HepG2 (cell line): ENCODE measurements at regions not wholly inside any gene's neighbourhood (a gene's known extent, or its start where the extent isn't known, plus 50 kb on each side); places are given as distances from the start of the nearest gene placed in this dataset.

Experiments
- CAMTA2 ChIP-seq: sonication (generic); formaldehyde crosslinking; IDR thresholded peaks from 2 replicates; pipeline ENCODE4 v1.4.0; 2020; ENCODE audit warnings: mild to moderate bottlenecking, missing genetic modification reagents, borderline replicate concordance
- HHEX ChIP-seq: IDR thresholded peaks from 2 replicates; pipeline ENCODE4 v1.6.1; 2016; ENCODE audit warnings: control low read depth
- HOXA7 ChIP-seq: sonication (generic); formaldehyde crosslinking; IDR thresholded peaks from 2 replicates; pipeline ENCODE4 v1.8.1; 2022; ENCODE audit warnings: mild to moderate bottlenecking, missing genetic modification reagents, moderate library complexity
- KLF9 ChIP-seq: IDR thresholded peaks from 2 replicates; pipeline ENCODE4 v1.6.1; 2016; ENCODE audit warnings: low read depth
- NFE2L2 ChIP-seq: fragments of 150-350 bp; IDR thresholded peaks from 2 replicates; pipeline ENCODE4 v1.6.1; 2014; ENCODE audit warnings: low read length
- NFYC ChIP-seq: IDR thresholded peaks from 2 replicates; pipeline ENCODE4 v1.6.1; 2016; ENCODE audit warnings: missing genetic modification reagents, missing compliant biosample characterization
- SP2 ChIP-seq: sonication (generic); formaldehyde crosslinking; IDR thresholded peaks from 2 replicates; pipeline ENCODE4 v1.5.1; 2020; ENCODE audit warnings: mild to moderate bottlenecking, missing genetic modification reagents
- SPEN ChIP-seq: sonication (generic); formaldehyde crosslinking; IDR thresholded peaks from 2 replicates; pipeline ENCODE4 v1.5.1; 2020; ENCODE audit warnings: low read depth, mild to moderate bottlenecking, missing genetic modification reagents
- U2AF1 ChIP-seq: fragments of 200-400 bp; formaldehyde crosslinking; optimal IDR thresholded peaks from 2 replicates; pipeline ENCODE3; 2017; ENCODE audit warnings: mild to moderate bottlenecking, low read depth, low read length
- ZNF354B ChIP-seq: sonication (generic); formaldehyde crosslinking; IDR thresholded peaks from 2 replicates; pipeline ENCODE4 v1.8.0; 2022; ENCODE audit warnings: mild to moderate bottlenecking, missing genetic modification reagents
- ZNF740 ChIP-seq: sonication (generic); formaldehyde crosslinking; IDR thresholded peaks from 2 replicates; pipeline ENCODE4 v1.4.0; 2020; ENCODE audit warnings: missing genetic modification reagents
- TF ChIP-seq, protein P1 (sequence below): sonication (generic); formaldehyde crosslinking; IDR thresholded peaks from 2 replicates; pipeline ENCODE4 v1.4.0; 2020; ENCODE audit warnings: missing genetic modification reagents
- TF ChIP-seq, protein P2 (sequence below): sonication (generic); formaldehyde crosslinking; IDR thresholded peaks from 2 replicates; pipeline ENCODE4 v1.4.0; 2020; ENCODE audit warnings: missing genetic modification reagents, borderline replicate concordance

DNA sequence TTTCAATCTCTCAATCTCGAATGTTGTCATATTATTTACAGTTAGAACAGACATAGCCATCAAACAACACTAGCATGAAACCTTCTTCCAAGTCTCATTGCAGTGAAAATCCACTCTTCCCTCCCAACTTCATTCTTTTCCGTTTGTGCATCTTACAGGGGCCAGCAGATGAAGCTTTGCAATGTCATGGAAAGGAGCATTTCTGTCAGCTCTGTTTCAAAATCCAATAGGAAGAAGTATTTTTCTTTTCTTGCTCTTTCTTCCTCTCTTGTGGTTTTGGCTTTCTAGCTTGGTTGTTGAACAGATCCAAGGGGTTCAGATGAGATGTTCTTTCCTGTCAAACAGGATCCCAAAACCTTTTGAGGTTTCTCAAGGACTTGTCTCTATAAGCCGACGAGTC lies 416.6 kb downstream of the AEBP2 start (continued):
- TF ChIP-seq, protein P1, sequence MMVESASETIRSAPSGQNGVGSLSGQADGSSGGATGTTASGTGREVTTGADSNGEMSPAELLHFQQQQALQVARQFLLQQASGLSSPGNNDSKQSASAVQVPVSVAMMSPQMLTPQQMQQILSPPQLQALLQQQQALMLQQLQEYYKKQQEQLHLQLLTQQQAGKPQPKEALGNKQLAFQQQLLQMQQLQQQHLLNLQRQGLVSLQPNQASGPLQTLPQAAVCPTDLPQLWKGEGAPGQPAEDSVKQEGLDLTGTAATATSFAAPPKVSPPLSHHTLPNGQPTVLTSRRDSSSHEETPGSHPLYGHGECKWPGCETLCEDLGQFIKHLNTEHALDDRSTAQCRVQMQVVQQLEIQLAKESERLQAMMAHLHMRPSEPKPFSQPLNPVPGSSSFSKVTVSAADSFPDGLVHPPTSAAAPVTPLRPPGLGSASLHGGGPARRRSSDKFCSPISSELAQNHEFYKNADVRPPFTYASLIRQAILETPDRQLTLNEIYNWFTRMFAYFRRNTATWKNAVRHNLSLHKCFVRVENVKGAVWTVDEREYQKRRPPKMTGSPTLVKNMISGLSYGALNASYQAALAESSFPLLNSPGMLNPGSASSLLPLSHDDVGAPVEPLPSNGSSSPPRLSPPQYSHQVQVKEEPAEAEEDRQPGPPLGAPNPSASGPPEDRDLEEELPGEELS (CRISPR knock-in tag) = no peak
- TF ChIP-seq KLF9 = no peak
- TF ChIP-seq U2AF1 = no peak
- no peak for TF ChIP-seq ZNF354B (CRISPR knock-in tag)
- TF ChIP-seq SPEN (CRISPR knock-in tag) = no peak
- TF ChIP-seq HHEX = no peak
- no peak for TF ChIP-seq ZNF740 (CRISPR knock-in tag)
- no peak for TF ChIP-seq HOXA7 (CRISPR knock-in tag)
- TF ChIP-seq, protein P2, sequence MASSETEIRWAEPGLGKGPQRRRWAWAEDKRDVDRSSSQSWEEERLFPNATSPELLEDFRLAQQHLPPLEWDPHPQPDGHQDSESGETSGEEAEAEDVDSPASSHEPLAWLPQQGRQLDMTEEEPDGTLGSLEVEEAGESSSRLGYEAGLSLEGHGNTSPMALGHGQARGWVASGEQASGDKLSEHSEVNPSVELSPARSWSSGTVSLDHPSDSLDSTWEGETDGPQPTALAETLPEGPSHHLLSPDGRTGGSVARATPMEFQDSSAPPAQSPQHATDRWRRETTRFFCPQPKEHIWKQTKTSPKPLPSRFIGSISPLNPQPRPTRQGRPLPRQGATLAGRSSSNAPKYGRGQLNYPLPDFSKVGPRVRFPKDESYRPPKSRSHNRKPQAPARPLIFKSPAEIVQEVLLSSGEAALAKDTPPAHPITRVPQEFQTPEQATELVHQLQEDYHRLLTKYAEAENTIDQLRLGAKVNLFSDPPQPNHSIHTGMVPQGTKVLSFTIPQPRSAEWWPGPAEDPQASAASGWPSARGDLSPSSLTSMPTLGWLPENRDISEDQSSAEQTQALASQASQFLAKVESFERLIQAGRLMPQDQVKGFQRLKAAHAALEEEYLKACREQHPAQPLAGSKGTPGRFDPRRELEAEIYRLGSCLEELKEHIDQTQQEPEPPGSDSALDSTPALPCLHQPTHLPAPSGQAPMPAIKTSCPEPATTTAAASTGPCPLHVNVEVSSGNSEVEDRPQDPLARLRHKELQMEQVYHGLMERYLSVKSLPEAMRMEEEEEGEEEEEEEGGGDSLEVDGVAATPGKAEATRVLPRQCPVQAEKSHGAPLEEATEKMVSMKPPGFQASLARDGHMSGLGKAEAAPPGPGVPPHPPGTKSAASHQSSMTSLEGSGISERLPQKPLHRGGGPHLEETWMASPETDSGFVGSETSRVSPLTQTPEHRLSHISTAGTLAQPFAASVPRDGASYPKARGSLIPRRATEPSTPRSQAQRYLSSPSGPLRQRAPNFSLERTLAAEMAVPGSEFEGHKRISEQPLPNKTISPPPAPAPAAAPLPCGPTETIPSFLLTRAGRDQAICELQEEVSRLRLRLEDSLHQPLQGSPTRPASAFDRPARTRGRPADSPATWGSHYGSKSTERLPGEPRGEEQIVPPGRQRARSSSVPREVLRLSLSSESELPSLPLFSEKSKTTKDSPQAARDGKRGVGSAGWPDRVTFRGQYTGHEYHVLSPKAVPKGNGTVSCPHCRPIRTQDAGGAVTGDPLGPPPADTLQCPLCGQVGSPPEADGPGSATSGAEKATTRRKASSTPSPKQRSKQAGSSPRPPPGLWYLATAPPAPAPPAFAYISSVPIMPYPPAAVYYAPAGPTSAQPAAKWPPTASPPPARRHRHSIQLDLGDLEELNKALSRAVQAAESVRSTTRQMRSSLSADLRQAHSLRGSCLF (CRISPR knock-in tag) = no peak
- no peak for TF ChIP-seq NFYC
- TF ChIP-seq NFE2L2 = no peak
- TF ChIP-seq SP2 = no peak
- no peak for TF ChIP-seq CAMTA2 (CRISPR knock-in tag)
